Parathyroid adenoma (tissue), 2 donors: ENCODE measurements at regions not wholly inside any gene's neighbourhood (a gene's known extent, or its start where the extent isn't known, plus 50 kb on each side); places are given as distances from the start of the nearest gene placed in this dataset.

Experiments used
- H2AFZ ChIP-seq: fragments of 300-600 bp; sonication (generic); one replicate; pipeline ENCODE4 v1.7.0; 2017; ENCODE audit warnings: antibody characterized with exemption, mild to moderate bottlenecking
- H3K27ac ChIP-seq: fragments of 300-600 bp; sonication (generic); one replicate; pipeline ENCODE4 v1.7.0; 2017
- H3K27me3 ChIP-seq: fragments of 300-600 bp; sonication (generic); one replicate; pipeline ENCODE4 v1.7.0; 2017; ENCODE audit warnings: low read length; ENCODE audit not compliant: control insufficient read depth, insufficient read depth
- H3K36me3 ChIP-seq: fragments of 300-600 bp; sonication (generic); one replicate; pipeline ENCODE4 v1.7.0; 2017; ENCODE audit warnings: low read length; ENCODE audit not compliant: control insufficient read depth, insufficient read depth
- H3K4me1 ChIP-seq: fragments of 300-600 bp; sonication (generic); one replicate; pipeline ENCODE4 v1.7.0; 2017; ENCODE audit warnings: control low read depth
- H3K4me2 ChIP-seq: fragments of 300-600 bp; sonication (generic); one replicate; pipeline ENCODE4 v1.7.0; 2017; ENCODE audit warnings: low read length
- H3K4me3 ChIP-seq: fragments of 300-600 bp; sonication (generic); one replicate; pipeline ENCODE4 v1.7.0; 2017; ENCODE audit warnings: low read depth, low read length
- H3K79me2 ChIP-seq: fragments of 300-600 bp; sonication (generic); one replicate; pipeline ENCODE4 v1.7.0; 2017; ENCODE audit warnings: control low read depth
- H3K9ac ChIP-seq: fragments of 300-600 bp; sonication (generic); one replicate; pipeline ENCODE4 v1.7.0; 2017; ENCODE audit warnings: mild to moderate bottlenecking
- H3K9me3 ChIP-seq: fragments of 300-600 bp; sonication (generic); one replicate; pipeline ENCODE4 v1.7.0; 2017; ENCODE audit warnings: low read length; ENCODE audit not compliant: control insufficient read depth
- TF ChIP-seq, protein P1 (sequence below): fragments of 300-600 bp; sonication (generic); IDR thresholded peaks from one replicate; pipeline ENCODE4 v1.7.0; 2017; ENCODE audit warnings: antibody characterized with exemption, mild to moderate bottlenecking
- donor health status: primary hyperparathyroidism.

DNA sequence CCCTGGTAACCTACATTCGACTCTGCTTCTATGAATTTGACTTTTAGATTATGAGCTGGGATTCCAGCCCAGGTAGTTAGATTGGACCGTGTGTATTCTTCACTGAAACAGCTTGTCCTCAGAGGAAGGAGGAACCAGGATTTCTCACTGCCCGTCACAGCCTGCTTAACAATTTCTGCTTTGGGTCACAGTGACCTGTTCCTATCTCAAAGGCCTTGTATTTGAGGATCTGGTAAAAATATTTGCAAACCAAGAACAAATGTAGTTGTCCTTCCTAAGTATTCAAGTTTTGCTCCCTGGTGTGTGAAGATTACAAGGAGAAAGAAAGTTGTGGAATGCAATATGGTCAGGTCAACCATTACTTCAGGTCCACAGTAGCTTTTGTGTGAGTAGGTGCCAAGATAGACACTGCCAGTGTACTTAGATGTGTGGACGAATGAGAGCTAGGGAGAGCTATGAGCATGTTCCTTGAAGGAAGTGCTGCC, 55.1 kb downstream of the KIF4B start:
- no peaks in the 10 kb centered on the region for H3K79me2 ChIP-seq
- no peaks in the 10 kb centered on the region for H3K36me3 ChIP-seq
- H3K27me3 ChIP-seq: no peaks in the 10 kb centered on the region
- no peak overlapping the region for H3K9ac ChIP-seq
- TF ChIP-seq, protein P1, sequence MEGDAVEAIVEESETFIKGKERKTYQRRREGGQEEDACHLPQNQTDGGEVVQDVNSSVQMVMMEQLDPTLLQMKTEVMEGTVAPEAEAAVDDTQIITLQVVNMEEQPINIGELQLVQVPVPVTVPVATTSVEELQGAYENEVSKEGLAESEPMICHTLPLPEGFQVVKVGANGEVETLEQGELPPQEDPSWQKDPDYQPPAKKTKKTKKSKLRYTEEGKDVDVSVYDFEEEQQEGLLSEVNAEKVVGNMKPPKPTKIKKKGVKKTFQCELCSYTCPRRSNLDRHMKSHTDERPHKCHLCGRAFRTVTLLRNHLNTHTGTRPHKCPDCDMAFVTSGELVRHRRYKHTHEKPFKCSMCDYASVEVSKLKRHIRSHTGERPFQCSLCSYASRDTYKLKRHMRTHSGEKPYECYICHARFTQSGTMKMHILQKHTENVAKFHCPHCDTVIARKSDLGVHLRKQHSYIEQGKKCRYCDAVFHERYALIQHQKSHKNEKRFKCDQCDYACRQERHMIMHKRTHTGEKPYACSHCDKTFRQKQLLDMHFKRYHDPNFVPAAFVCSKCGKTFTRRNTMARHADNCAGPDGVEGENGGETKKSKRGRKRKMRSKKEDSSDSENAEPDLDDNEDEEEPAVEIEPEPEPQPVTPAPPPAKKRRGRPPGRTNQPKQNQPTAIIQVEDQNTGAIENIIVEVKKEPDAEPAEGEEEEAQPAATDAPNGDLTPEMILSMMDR: no peak
- H3K4me3 ChIP-seq: no peak overlapping the region
- H3K4me1 ChIP-seq: no peaks in the 10 kb centered on the region
- no peak overlapping the region for H3K4me2 ChIP-seq
- no peak overlapping the region for H2AFZ ChIP-seq
- no peaks in the 10 kb centered on the region for H3K9me3 ChIP-seq
- no peak overlapping the region for H3K27ac ChIP-seq

DNA sequence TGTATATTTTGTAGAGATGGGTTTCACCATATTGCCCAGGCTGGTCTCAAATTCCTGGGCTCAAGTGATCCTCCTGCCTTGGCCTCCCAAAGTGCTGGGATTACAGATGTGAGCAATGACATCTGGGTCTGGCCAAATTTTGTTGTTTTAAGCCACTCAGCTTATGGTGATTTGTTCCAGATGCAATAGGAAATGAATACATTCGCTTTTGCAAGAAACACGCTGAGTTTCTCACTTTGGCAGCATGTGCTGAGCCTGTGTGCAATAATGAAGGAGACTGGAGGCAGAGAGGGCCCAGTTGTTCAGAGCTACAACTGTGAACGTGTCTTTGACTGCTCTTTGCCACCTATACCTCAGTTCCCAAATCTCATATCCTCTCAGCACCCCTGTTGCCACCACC, 56.4 kb downstream of the KIF4B start:
- Histone ChIP-seq H3K4me3 (no peak overlapping the region), H3K4me2 (no peak overlapping the region), H3K4me1 (no peaks in the 10 kb centered on the region), H3K79me2 (no peaks in the 10 kb centered on the region), H3K9me3 (no peaks in the 10 kb centered on the region), H3K27me3 (no peaks in the 10 kb centered on the region), H3K36me3 (no peaks in the 10 kb centered on the region), H2AFZ (no peak overlapping the region), H3K9ac (no peak overlapping the region), H3K27ac (no peak overlapping the region)
- TF ChIP-seq, protein P1: no peak

DNA sequence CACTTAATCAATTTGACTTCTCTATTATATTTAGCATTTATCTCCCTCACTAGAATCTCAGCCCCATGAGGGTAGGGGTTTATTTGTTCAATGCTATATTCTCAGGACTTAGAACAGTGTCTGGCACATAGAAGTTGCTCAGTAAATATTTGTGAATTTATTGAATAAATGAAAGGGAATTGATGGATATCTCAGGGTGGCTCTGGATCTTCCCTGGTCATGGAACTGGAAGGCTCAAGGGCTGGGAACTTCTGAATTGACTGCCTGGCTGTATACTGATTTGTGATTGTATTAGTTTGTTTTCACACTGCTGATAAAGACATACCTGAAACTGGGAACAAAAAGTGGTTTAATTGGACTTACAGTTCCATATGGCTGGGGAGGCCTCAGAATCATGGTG, 57.2 kb downstream of the KIF4B start:
- Histone ChIP-seq H3K9me3 (no peaks in the 10 kb centered on the region), H3K4me1 (no peaks in the 10 kb centered on the region), H3K27ac (no peak overlapping the region), H3K27me3 (no peaks in the 10 kb centered on the region), H3K4me3 (no peak overlapping the region), H3K9ac (no peak overlapping the region), H3K4me2 (no peak overlapping the region), H2AFZ (no peak overlapping the region), H3K36me3 (no peaks in the 10 kb centered on the region), H3K79me2 (no peaks in the 10 kb centered on the region)
- TF ChIP-seq, protein P1: no peak

DNA sequence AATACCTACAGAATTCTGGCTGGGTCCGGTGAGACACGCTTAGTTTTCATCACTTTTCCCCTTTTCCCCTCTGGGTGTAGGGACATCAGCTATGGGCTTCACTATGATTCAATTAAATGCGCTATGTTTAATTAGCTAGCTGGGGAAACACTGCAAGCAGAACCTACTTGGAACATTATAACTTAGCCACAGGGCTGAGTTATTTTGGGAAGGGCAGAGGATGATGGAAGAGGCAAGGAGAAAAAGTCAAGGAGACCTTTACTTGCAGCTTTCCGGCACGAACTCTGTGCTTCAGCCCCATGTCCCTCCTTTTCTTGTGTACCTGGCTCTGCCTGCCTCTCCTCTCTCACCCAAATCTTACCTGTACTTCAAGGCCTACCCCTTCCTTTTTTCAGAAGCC, 62.8 kb downstream of the KIF4B start:
- no peak overlapping the region for H3K27ac ChIP-seq
- H3K79me2 ChIP-seq: no peaks in the 10 kb centered on the region
- no peaks in the 10 kb centered on the region for H3K27me3 ChIP-seq
- TF ChIP-seq, protein P1: no peak
- no peaks in the 10 kb centered on the region for H3K9me3 ChIP-seq
- no peak overlapping the region for H3K4me2 ChIP-seq
- H3K4me3 ChIP-seq: no peak overlapping the region
- H2AFZ ChIP-seq: no peak overlapping the region
- H3K9ac ChIP-seq: no peak overlapping the region
- H3K36me3 ChIP-seq: no peaks in the 10 kb centered on the region
- no peaks in the 10 kb centered on the region for H3K4me1 ChIP-seq

DNA sequence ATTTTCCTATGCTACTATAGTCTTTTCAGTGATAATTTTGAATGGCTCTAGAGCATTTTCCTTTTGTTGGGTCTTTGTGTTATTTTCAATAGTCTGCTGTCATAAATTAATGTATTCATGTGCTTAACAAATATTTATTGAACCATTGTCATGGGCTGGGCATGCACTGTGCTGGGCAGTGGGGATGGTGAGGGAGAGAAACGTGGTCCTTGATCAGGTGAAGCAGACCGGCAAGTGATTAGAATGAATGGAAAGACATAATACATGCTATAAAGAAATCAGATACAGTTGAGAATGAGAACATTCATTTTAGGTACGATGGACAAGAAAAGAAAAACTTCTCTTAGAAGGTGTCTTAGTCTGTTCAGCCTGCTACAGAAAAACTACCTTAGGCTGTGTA, 66.1 kb downstream of the KIF4B start:
- H3K27ac ChIP-seq: no peak overlapping the region
- H3K4me1 ChIP-seq: no peaks in the 10 kb centered on the region
- H3K4me2 ChIP-seq: no peak overlapping the region
- no peaks in the 10 kb centered on the region for H3K79me2 ChIP-seq
- no peaks in the 10 kb centered on the region for H3K27me3 ChIP-seq
- TF ChIP-seq, protein P1: no peak
- H3K9me3 ChIP-seq: no peaks in the 10 kb centered on the region
- H2AFZ ChIP-seq: no peak overlapping the region
- H3K9ac ChIP-seq: no peak overlapping the region
- no peaks in the 10 kb centered on the region for H3K36me3 ChIP-seq
- H3K4me3 ChIP-seq: no peak overlapping the region
